Fibroblast of lung (primary cell): ENCODE measurements at regions not wholly inside any gene's neighbourhood (a gene's known extent, or its start where the extent isn't known, plus 50 kb on each side); places are given as distances from the start of the nearest gene placed in this dataset.

ENCODE experiments used
- DNase-seq, 2 donors: peaks; one replicate each; pipeline versions ENCODE4 v3.0.0 to v3.0.0-alpha.2; 2010; ENCODE audit warnings: low read depth in 2 of 2
- H2AFZ ChIP-seq: 2 replicates; pipeline ENCODE4 v1.5.1; 2012; ENCODE audit warnings: low read length, control low read depth, inconsistent platforms
- H3K27ac ChIP-seq: 2 replicates; pipeline ENCODE4 v1.5.1; 2011; ENCODE audit warnings: low read length, control low read depth; ENCODE audit not compliant: insufficient read depth
- H3K27me3 ChIP-seq: 2 replicates; pipeline ENCODE4 v1.5.1; 2011; ENCODE audit warnings: mild to moderate bottlenecking, low read length; ENCODE audit not compliant: control insufficient read depth, insufficient read depth
- H3K36me3 ChIP-seq: 2 replicates; pipeline ENCODE4 v1.5.1; 2011; ENCODE audit warnings: low read length; ENCODE audit not compliant: control insufficient read depth, insufficient read depth
- H3K4me1 ChIP-seq: 2 replicates; pipeline ENCODE4 v1.5.1; 2011; ENCODE audit warnings: low read length; ENCODE audit not compliant: control insufficient read depth, insufficient read depth; ENCODE audit errors: extremely low read depth
- H3K4me2 ChIP-seq: 2 replicates; pipeline ENCODE4 v1.5.1; 2011; ENCODE audit warnings: low read length, control low read depth; ENCODE audit not compliant: insufficient read depth; ENCODE audit errors: extremely low read depth
- H3K4me3 ChIP-seq, 4 experiments: fragments of 200-600 bp in 1 of 4; sonication (generic) in 1 of 4; replicated peaks in 1 of 4; 2 replicates each; pipeline ENCODE4 v1.5.1; 2011 to 2016; ENCODE audit warnings: low read length in 4 of 4, low read depth in 3 of 4, mild to moderate bottlenecking in 3 of 4, control low read depth in 2 of 4, inconsistent platforms in 1 of 4, mixed read lengths in 1 of 4; ENCODE audit not compliant: insufficient read depth in 1 of 4; ENCODE audit errors: control extremely low read depth in 1 of 4
- H3K79me2 ChIP-seq: 2 replicates; pipeline ENCODE4 v1.5.1; 2012; ENCODE audit warnings: mild to moderate bottlenecking, low read length, inconsistent platforms; ENCODE audit not compliant: control insufficient read depth, insufficient read depth
- H3K9ac ChIP-seq: 2 replicates; pipeline ENCODE4 v1.5.1; 2011; ENCODE audit warnings: mild to moderate bottlenecking, low read length, control low read depth; ENCODE audit not compliant: insufficient read depth
- H3K9me3 ChIP-seq: 2 replicates; pipeline ENCODE4 v1.5.1; 2012; ENCODE audit warnings: low read depth, low read length; ENCODE audit not compliant: control insufficient read depth, insufficient read depth
- H4K20me1 ChIP-seq: 2 replicates; pipeline ENCODE4 v1.5.1; 2011; ENCODE audit warnings: low read length; ENCODE audit not compliant: control insufficient read depth, insufficient read depth; ENCODE audit errors: extremely low read depth
- CTCF ChIP-seq, 2 donors: IDR thresholded peaks in 1 of 2; conservative IDR thresholded peaks in 1 of 2; 1 replicate in 1 of 2; 2 replicates in 1 of 2; pipeline ENCODE4 v1.5.1; 2011 to 2012; ENCODE audit warnings: low read length in 2 of 2, control low read depth in 1 of 2, inconsistent platforms in 1 of 2, low read depth in 1 of 2, mild to moderate bottlenecking in 1 of 2
- EZH2 ChIP-seq: IDR thresholded peaks from 2 replicates; pipeline ENCODE4 v1.5.1; 2012; ENCODE audit warnings: low read length, control low read depth, mild to moderate bottlenecking; ENCODE audit errors: missing control alignments

- no peak overlapping the region for H3K9ac ChIP-seq
- TF ChIP-seq EZH2 (no peak), CTCF (conservative IDR thresholded peaks at IDR 0.05 in 1 of 2, IDR thresholded peaks at IDR 0.05 in 1 of 2; ENCODE audit: low read depth in 1 of 2, low read length in 2 of 2) (no peak)
- H3K27ac ChIP-seq, result no peak overlapping the region
- no peak overlapping the region for H2AFZ ChIP-seq
- no peaks in the 10 kb centered on the region for H4K20me1 ChIP-seq
- H3K27me3 ChIP-seq, result no peaks in the 10 kb centered on the region
- no peaks in the 10 kb centered on the region for H3K79me2 ChIP-seq
- H3K4me3 ChIP-seq, result no peak overlapping the region
- H3K4me2 ChIP-seq, result no peak overlapping the region
- no peaks in the 10 kb centered on the region for H3K36me3 ChIP-seq
- H3K9me3 ChIP-seq, result no peaks in the 10 kb centered on the region
- no peak for DNase-seq
- H3K4me1 ChIP-seq, result no peaks in the 10 kb centered on the region
Measured at GRCh38 chr13:74027161-74027779, 106.9 kb downstream of the KLF12 start.

- no peak for TF ChIP-seq CTCF (conservative IDR thresholded peaks at IDR 0.05 in 1 of 2, IDR thresholded peaks at IDR 0.05 in 1 of 2; ENCODE audit: low read depth in 1 of 2, low read length in 2 of 2)
- no peak for TF ChIP-seq EZH2
- H2AFZ ChIP-seq, result no peak overlapping the region
- H3K4me1 ChIP-seq, result no peaks in the 10 kb centered on the region
- no peak overlapping the region for H3K9ac ChIP-seq
- H3K79me2 ChIP-seq, result no peaks in the 10 kb centered on the region
- no peaks in the 10 kb centered on the region for H4K20me1 ChIP-seq
- no peak overlapping the region for H3K4me2 ChIP-seq
- DNase-seq, result peak in 1 of 2 donors; percentile 57
- no peak overlapping the region for H3K27ac ChIP-seq
- no peaks in the 10 kb centered on the region for H3K36me3 ChIP-seq
- H3K4me3 ChIP-seq, result no peak overlapping the region
- H3K27me3 ChIP-seq, result no peaks in the 10 kb centered on the region
- H3K9me3 ChIP-seq, result no peaks in the 10 kb centered on the region
Measured at GRCh38 chr13:74026753-74027152, 107.5 kb downstream of the KLF12 start.

- Histone ChIP-seq H3K4me3 (no peak overlapping the region), H3K9ac (no peak overlapping the region), H3K36me3 (no peaks in the 10 kb centered on the region), H2AFZ (no peak overlapping the region), H3K27ac (no peak overlapping the region), H3K4me2 (no peak overlapping the region), H3K27me3 (no peaks in the 10 kb centered on the region), H3K9me3 (no peaks in the 10 kb centered on the region), H3K4me1 (no peaks in the 10 kb centered on the region), H4K20me1 (no peaks in the 10 kb centered on the region), H3K79me2 (no peaks in the 10 kb centered on the region)
- no peak for TF ChIP-seq EZH2
- no peak for TF ChIP-seq CTCF (conservative IDR thresholded peaks at IDR 0.05 in 1 of 2, IDR thresholded peaks at IDR 0.05 in 1 of 2; ENCODE audit: low read depth in 1 of 2, low read length in 2 of 2)
- DNase-seq, result no peak
Measured at GRCh38 chr13:74025369-74025768, 108.8 kb downstream of the KLF12 start.
